Astrocyte of the spinal cord (primary cell): ENCODE measurements at regions not wholly inside any gene's neighbourhood (a gene's known extent, or its start where the extent isn't known, plus 50 kb on each side); places are given as distances from the start of the nearest gene placed in this dataset.

Source experiments
- DNase-seq: peaks from one replicate; pipeline ENCODE4 v3.0.0; 2011; ENCODE audit warnings: low read depth, low spot score
- H3K4me3 ChIP-seq: 2 replicates; pipeline ENCODE4 v1.5.1; 2011; ENCODE audit warnings: low read depth, mild to moderate bottlenecking, low read length, moderate library complexity
- in situ Hi-C: cut with HindIII; loops from 2 replicates; pipeline ENCODE4 v1.10.0; 2017; ENCODE audit warnings: low sequenced_read_pairs
- TF ChIP-seq, protein P1 (sequence below): IDR thresholded peaks from 2 replicates; pipeline ENCODE4 v1.5.1; 2012; ENCODE audit warnings: low read depth, mild to moderate bottlenecking, low read length, inconsistent platforms

DNA sequence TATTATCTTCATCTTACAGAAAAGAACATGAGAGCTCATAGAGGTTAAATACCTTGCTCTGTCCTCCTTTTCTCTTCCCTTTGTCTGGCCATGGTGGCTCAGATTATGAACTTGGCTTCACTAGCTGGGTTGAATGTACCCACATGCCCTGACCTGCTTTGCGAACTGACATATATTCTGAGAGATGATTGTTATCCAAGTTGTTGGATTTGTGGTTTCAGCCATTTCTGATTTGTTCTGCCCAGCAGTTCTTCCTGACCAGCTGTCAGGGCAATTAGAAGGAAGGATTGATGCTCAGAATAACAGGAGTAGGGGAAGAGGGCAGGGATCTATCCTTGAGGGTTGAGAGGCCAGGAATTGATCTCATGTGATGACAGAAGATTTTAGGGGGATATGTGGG lies 236.8 kb upstream of the FAM98A start:
- in situ Hi-C loops = no loop called here
- DNase-seq = no peak
- H3K4me3 ChIP-seq = no peak overlapping the region
- TF ChIP-seq, protein P1, sequence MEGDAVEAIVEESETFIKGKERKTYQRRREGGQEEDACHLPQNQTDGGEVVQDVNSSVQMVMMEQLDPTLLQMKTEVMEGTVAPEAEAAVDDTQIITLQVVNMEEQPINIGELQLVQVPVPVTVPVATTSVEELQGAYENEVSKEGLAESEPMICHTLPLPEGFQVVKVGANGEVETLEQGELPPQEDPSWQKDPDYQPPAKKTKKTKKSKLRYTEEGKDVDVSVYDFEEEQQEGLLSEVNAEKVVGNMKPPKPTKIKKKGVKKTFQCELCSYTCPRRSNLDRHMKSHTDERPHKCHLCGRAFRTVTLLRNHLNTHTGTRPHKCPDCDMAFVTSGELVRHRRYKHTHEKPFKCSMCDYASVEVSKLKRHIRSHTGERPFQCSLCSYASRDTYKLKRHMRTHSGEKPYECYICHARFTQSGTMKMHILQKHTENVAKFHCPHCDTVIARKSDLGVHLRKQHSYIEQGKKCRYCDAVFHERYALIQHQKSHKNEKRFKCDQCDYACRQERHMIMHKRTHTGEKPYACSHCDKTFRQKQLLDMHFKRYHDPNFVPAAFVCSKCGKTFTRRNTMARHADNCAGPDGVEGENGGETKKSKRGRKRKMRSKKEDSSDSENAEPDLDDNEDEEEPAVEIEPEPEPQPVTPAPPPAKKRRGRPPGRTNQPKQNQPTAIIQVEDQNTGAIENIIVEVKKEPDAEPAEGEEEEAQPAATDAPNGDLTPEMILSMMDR = no peak

DNA sequence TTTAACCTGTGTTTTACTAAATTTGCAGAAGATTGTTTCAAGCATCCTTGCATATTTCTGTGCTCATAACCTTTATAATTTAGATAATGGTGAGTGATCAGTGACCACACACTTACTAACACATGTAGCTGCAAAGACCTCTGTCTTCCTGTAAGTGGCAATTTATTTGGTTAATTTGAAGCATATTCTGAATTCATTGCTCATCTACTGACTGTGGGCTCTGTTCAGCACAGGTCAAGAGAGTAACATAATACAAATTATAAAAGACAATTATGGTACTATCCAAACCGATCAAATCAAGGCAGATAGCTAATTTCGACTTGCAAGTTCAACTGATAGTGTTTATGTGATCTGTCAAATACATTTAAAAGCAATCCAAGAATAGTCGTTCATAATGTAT lies 223.9 kb upstream of the FAM98A start:
- no peak overlapping the region for H3K4me3 ChIP-seq
- TF ChIP-seq, protein P1 = no peak
- no peak for DNase-seq
- in situ Hi-C loops = no loop called here

DNA sequence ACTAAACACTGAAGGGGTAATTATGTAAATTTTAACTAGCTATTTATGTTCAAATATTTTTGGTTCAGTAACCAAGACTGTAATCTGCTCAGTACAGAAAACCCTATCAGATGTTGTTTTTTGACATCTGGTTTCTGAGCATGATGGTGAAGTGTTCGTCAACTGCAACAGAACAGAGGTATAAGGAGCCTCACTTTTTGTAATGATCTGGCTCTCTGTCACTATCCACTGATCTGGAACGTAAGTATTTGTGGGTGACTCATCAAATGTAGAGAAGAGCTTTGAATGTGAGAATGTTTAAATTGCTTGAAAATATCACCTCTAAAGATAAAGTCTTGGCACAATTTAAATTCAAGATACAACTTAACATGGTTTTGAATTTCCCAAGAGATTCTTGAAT lies 213.6 kb upstream of the FAM98A start:
- DNase-seq = no peak
- TF ChIP-seq, protein P1 = no peak
- in situ Hi-C loops = no loop called here
- no peak overlapping the region for H3K4me3 ChIP-seq

GRCh38 chr2:33810046-33810835 lies 211.1 kb upstream of the FAM98A start:
- TF ChIP-seq, protein P1 = no peak
- no peak for DNase-seq

DNA sequence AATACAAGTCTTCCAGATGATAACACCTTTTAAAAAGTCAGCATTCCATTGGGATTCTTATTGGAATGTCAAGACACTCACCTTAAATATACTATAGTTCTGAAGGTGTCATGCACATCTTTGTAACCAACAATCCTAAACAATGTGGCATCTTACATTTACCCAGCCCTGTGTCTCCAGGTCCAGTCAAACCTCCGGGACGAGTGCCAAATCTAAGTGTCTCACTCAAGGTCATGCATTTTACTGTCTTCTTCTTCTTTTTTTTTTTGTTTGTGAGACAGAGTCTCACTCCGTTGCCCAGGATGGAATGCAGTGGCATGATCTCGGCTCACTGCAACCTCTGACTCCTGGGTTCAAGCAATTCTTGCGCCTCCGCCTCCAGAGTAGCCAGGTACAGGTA lies 206.9 kb upstream of the FAM98A start:
- no peak for DNase-seq
- in situ Hi-C loops = no loop called here
- no peak overlapping the region for H3K4me3 ChIP-seq
- TF ChIP-seq, protein P1 = no peak

More at GRCh38 chr2:33810046-33810835, 211.1 kb upstream of the FAM98A start:
- in situ Hi-C loops = no loop called here
- no peak overlapping the region for H3K4me3 ChIP-seq

DNA sequence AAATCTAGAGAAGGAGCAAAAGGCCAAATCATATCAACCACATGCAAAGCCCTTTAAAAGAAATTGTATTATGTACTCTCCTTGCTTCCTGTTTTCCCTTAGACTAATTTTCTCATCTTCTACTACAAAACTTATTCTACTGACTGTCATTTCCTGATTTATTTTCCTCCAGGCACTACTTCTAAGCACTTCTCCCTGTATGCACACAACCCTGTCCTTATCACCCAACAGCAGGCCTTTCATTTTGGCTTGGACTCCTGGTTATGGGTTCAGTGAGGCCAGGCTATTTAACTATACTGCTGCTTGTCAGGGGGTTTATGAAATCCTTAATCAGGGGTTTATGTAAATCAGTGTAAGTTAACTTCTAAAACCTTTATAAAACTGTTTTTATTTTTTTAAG lies 205.1 kb upstream of the FAM98A start:
- in situ Hi-C loops = no loop called here
- TF ChIP-seq, protein P1 = no peak
- no peak overlapping the region for H3K4me3 ChIP-seq
- no peak for DNase-seq

- H3K4me3 ChIP-seq = no peak overlapping the region
- TF ChIP-seq, protein P1 = no peak
- no peak for DNase-seq
- in situ Hi-C loops = no loop called here
Observed at GRCh38 chr2:33796511-33796910, 197.4 kb upstream of the FAM98A start.
